Skeletal muscle satellite cell (primary cell): ENCODE measurements at regions not wholly inside any gene's neighbourhood (a gene's known extent, or its start where the extent isn't known, plus 50 kb on each side); places are given as distances from the start of the nearest gene placed in this dataset.

ENCODE experiments used
- H3K27me3 ChIP-seq: 2 replicates; pipeline ENCODE4 v1.7.0; 2013; ENCODE audit warnings: low read length; ENCODE audit not compliant: control insufficient read depth, insufficient read depth
- H3K36me3 ChIP-seq: 2 replicates; pipeline ENCODE4 v1.7.0; 2013; ENCODE audit warnings: mild to moderate bottlenecking, control low read depth, low read length; ENCODE audit not compliant: insufficient read depth
- H3K4me1 ChIP-seq: 2 replicates; pipeline ENCODE4 v1.7.0; 2013; ENCODE audit warnings: low read length; ENCODE audit not compliant: control insufficient read depth, insufficient read depth
- H3K4me2 ChIP-seq: 2 replicates; pipeline ENCODE4 v1.7.0; 2013; ENCODE audit warnings: mild to moderate bottlenecking, low read length
- H3K4me3 ChIP-seq: 2 replicates; pipeline ENCODE4 v1.7.0; 2013; ENCODE audit warnings: low read length
- H3K9ac ChIP-seq: 2 replicates; pipeline ENCODE4 v1.7.0; 2013; ENCODE audit warnings: mild to moderate bottlenecking, low read depth, low read length, moderate library complexity
- H3K9me3 ChIP-seq: replicated peaks from 2 replicates; pipeline ENCODE4 v1.7.0; 2013; ENCODE audit warnings: mild to moderate bottlenecking, control low read depth, low read length

DNA sequence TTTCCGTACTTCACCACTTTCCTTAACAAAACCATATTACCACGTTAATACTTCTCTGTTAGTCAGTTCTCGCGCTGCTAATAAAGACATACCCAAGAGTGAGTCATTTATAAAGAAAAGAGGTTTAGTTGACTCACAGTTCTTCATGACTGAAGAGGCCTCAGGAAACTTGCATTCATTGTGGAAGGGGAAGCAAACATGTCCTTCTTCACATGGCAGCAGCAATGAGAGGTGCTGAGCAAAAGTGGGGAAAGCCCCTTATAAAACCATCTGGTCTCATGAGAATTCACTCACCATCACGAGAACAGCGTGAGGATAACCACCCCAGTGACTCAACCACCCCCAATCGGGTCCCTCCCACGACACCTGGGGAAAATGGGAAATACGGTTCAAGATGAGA lies 289.8 kb upstream of the CLNK start:
- no peaks in the 10 kb centered on the region for H3K9me3 ChIP-seq
- no peaks in the 10 kb centered on the region for H3K27me3 ChIP-seq
- no peaks in the 10 kb centered on the region for H3K4me1 ChIP-seq
- no peak overlapping the region for H3K9ac ChIP-seq
- no peak overlapping the region for H3K4me3 ChIP-seq
- H3K4me2 ChIP-seq: no peak overlapping the region
- no peaks in the 10 kb centered on the region for H3K36me3 ChIP-seq

GRCh38 chr4:10973686-10974085 lies 289.1 kb upstream of the CLNK start:
- no peaks in the 10 kb centered on the region for H3K36me3 ChIP-seq
- H3K9ac ChIP-seq: no peak overlapping the region
- H3K4me3 ChIP-seq: no peak overlapping the region
- H3K4me1 ChIP-seq: no peaks in the 10 kb centered on the region
- no peaks in the 10 kb centered on the region for H3K27me3 ChIP-seq
- H3K4me2 ChIP-seq: no peak overlapping the region
- no peaks in the 10 kb centered on the region for H3K9me3 ChIP-seq

GRCh38 chr4:10971800-10972401 lies 287.3 kb upstream of the CLNK start:
- Histone ChIP-seq H3K4me1 (no peaks in the 10 kb centered on the region), H3K4me3 (no peak overlapping the region), H3K4me2 (no peak overlapping the region), H3K9me3 (no peaks in the 10 kb centered on the region), H3K9ac (no peak overlapping the region), H3K36me3 (no peaks in the 10 kb centered on the region), H3K27me3 (no peaks in the 10 kb centered on the region)

GRCh38 chr4:10965196-10965595 lies 280.6 kb upstream of the CLNK start:
- Histone ChIP-seq H3K4me3 (no peak overlapping the region), H3K36me3 (no peaks in the 10 kb centered on the region), H3K4me2 (no peak overlapping the region), H3K27me3 (no peaks in the 10 kb centered on the region), H3K4me1 (no peaks in the 10 kb centered on the region), H3K9me3 (peaks cover 6% of the 10 kb centered on the region), H3K9ac (no peak overlapping the region)

- Histone ChIP-seq H3K4me3 (no peak overlapping the region), H3K9ac (no peak overlapping the region), H3K36me3 (no peaks in the 10 kb centered on the region), H3K4me1 (no peaks in the 10 kb centered on the region), H3K9me3 (peaks cover 6% of the 10 kb centered on the region), H3K4me2 (no peak overlapping the region), H3K27me3 (no peaks in the 10 kb centered on the region)
These were observed 279.6 kb upstream of the CLNK start for GRCh38 chr4:10963958-10964703.

GRCh38 chr4:10963241-10963640 lies 278.7 kb upstream of the CLNK start:
- H3K36me3 ChIP-seq: no peaks in the 10 kb centered on the region
- no peak overlapping the region for H3K9ac ChIP-seq
- no peak overlapping the region for H3K4me2 ChIP-seq
- H3K4me3 ChIP-seq: no peak overlapping the region
- H3K4me1 ChIP-seq: no peaks in the 10 kb centered on the region
- H3K9me3 ChIP-seq: peaks cover 6% of the 10 kb centered on the region
- H3K27me3 ChIP-seq: no peaks in the 10 kb centered on the region

DNA sequence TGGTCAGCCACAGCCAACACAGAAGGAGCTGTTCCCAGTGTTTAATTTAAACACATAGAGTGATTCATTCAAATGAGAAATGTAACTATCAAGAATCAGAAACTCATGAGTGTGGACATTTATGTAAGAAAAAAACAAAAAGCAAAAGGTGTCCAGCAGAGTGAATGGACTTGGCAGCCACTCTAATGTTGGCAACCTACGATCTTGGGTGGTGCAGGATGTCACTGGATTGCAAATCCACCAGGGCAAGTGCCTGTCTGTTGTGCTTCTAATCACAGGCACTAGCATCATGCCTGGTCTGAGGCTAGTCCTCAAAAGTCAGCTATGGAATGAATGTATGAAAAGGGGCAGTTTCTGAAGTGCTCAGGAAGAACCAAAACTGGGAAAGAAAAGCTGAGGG lies 277.7 kb upstream of the CLNK start:
- H3K4me3 ChIP-seq: no peak overlapping the region
- no peaks in the 10 kb centered on the region for H3K27me3 ChIP-seq
- H3K9ac ChIP-seq: no peak overlapping the region
- H3K4me1 ChIP-seq: no peaks in the 10 kb centered on the region
- H3K4me2 ChIP-seq: no peak overlapping the region
- no peaks in the 10 kb centered on the region for H3K36me3 ChIP-seq
- H3K9me3 ChIP-seq: peaks cover 6% of the 10 kb centered on the region

DNA sequence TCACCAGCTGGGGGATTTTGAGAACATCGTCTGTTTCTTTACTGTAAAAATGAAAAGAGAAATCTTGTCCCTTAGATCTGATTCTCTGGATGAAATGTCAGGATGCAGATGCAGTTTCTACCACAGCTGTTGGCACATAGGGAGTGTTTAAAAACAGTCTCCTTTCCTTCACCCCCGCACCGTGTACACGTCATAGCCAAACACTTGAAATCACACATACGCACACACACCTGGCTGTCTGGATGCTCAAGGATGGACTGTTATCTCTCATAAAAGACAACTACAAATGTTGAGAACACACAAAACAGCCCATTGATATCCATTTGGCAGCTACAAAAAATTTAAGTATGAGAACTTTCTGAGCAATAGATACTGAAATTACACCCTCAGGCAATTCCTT lies 275.8 kb upstream of the CLNK start:
- H3K9me3 ChIP-seq: peaks cover 6% of the 10 kb centered on the region
- H3K4me3 ChIP-seq: no peak overlapping the region
- H3K36me3 ChIP-seq: no peaks in the 10 kb centered on the region
- H3K27me3 ChIP-seq: no peaks in the 10 kb centered on the region
- H3K4me1 ChIP-seq: no peaks in the 10 kb centered on the region
- no peak overlapping the region for H3K4me2 ChIP-seq
- H3K9ac ChIP-seq: no peak overlapping the region

DNA sequence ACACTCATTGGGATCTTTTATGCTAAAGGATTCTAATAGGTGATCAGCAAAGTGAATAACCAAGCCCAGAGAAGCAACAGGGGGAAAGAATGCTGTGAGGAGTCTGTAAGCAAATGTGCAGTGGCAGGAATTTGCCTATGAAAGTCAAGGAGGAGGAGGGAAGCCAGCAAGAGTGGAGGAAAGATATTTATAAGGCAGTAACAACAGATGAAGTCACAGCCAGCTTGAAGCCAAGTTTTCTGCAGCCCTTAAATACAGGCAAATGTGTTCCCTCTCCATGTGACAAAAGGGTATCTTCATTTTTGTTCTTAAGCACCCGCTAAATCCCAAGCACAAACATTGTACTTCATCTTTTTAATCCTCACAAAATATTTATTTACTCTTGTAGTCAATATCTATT lies 275.0 kb upstream of the CLNK start:
- H3K27me3 ChIP-seq: no peaks in the 10 kb centered on the region
- no peaks in the 10 kb centered on the region for H3K4me1 ChIP-seq
- H3K9ac ChIP-seq: no peak overlapping the region
- H3K9me3 ChIP-seq: peaks cover 6% of the 10 kb centered on the region
- no peaks in the 10 kb centered on the region for H3K36me3 ChIP-seq
- H3K4me3 ChIP-seq: no peak overlapping the region
- no peak overlapping the region for H3K4me2 ChIP-seq

GRCh38 chr4:10958226-10958856 lies 273.8 kb upstream of the CLNK start:
- Histone ChIP-seq H3K36me3 (no peaks in the 10 kb centered on the region), H3K4me3 (no peak overlapping the region), H3K9me3 (peaks cover under 1% of the 10 kb centered on the region), H3K27me3 (no peaks in the 10 kb centered on the region), H3K4me1 (no peaks in the 10 kb centered on the region), H3K4me2 (no peak overlapping the region), H3K9ac (no peak overlapping the region)

- Histone ChIP-seq H3K4me1 (no peaks in the 10 kb centered on the region), H3K36me3 (no peaks in the 10 kb centered on the region), H3K9ac (no peak overlapping the region), H3K9me3 (no peaks in the 10 kb centered on the region), H3K27me3 (no peaks in the 10 kb centered on the region), H3K4me2 (no peak overlapping the region), H3K4me3 (no peak overlapping the region)
These were observed 266.7 kb upstream of the CLNK start for GRCh38 chr4:10951306-10951705.
